ENCODE measurements at regions not wholly inside any gene's neighbourhood (a gene's known extent, or its start where the extent isn't known, plus 50 kb on each side); places are given as distances from the start of the nearest gene placed in this dataset.

- no peaks in the 10 kb centered on the region for H3F3A ChIP-seq (replicated peaks; ENCODE audit: low read depth)
- Mint-ChIP-seq H3K4me1 (peaks cover 5% of the 10 kb centered on the region), H3K9me3 (no peaks in the 10 kb centered on the region), H3K4me3 (no peak overlapping the region), H3K36me3 (ENCODE audit: low read depth) (no peaks in the 10 kb centered on the region), H3K27ac (no peak overlapping the region), H3K27me3 (ENCODE audit: insufficient read depth, low read depth, poor library complexity) (no peaks in the 10 kb centered on the region)
- no peaks in the 10 kb centered on the region for H3K27me3 ChIP-seq (ENCODE audit: insufficient read depth)
- no peak overlapping the region for H2AFZ ChIP-seq
- TF ChIP-seq NANOG (IDR thresholded peaks at IDR 0.05; ENCODE audit: borderline replicate concordance) (no peak), CTCF (conservative IDR thresholded peaks at IDR 0.05; ENCODE audit: low read depth in 2 of 2) (no peak)
- ATAC-seq (no peak), DNase-seq (ENCODE audit: low spot score) (no peak)
- H3K4me1 ChIP-seq (ENCODE audit: insufficient read depth), result peaks cover 11% of the 10 kb centered on the region; the same call in 1 of the 2 replicates
- H3K4me3 ChIP-seq, result no peak overlapping the region
- no peak overlapping the region for H3K27ac ChIP-seq (ENCODE audit: low read depth)
- peaks cover 4% of the 10 kb centered on the region; the same call in 1 of the 2 replicates for H3K9me2 ChIP-seq (ENCODE audit: insufficient read depth)
- H3K79me2 ChIP-seq (replicated peaks; ENCODE audit: insufficient read depth), result no peaks in the 10 kb centered on the region
- H3K4me2 ChIP-seq, result no peak overlapping the region
- H3K36me3 ChIP-seq (ENCODE audit: insufficient read depth), result no peaks in the 10 kb centered on the region
- no peaks in the 10 kb centered on the region for H4K20me1 ChIP-seq (replicated peaks; ENCODE audit: insufficient read depth)
Measured at GRCh38 chr12:23426328-23426727, 523.1 kb downstream of the SOX5 start.

GRCh38 chr12:23428758-23429157 lies 520.7 kb downstream of the SOX5 start:
- peaks cover 5% of the 10 kb centered on the region; the same call in 2 of the 3 replicates for H3K4me1 Mint-ChIP-seq
- H2AFZ ChIP-seq, result 0 out of 2 replicates have a peak overlapping the region, but pooled peaks have one; percentile 36
- DNase-seq (ENCODE audit: low spot score) (no peak), ATAC-seq (no peak)
- TF ChIP-seq ZNF331 (CRISPR knock-in tag; IDR thresholded peaks at IDR 0.05; ENCODE audit: low read depth) (peak; percentile 55), ETS1 (IDR thresholded peaks at IDR 0.05) (no peak)
- no peaks in the 10 kb centered on the region for H3K27me3 Mint-ChIP-seq (ENCODE audit: insufficient read depth, low read depth, poor library complexity)
- H3K27ac Mint-ChIP-seq, result no peak overlapping the region
- H3K4me2 ChIP-seq, result no peak overlapping the region
- H3F3A ChIP-seq (replicated peaks; ENCODE audit: low read depth), result no peaks in the 10 kb centered on the region
- no peak overlapping the region for H3K4me3 Mint-ChIP-seq
- peaks cover 11% of the 10 kb centered on the region; the same call in 1 of the 2 replicates for H3K4me1 ChIP-seq (ENCODE audit: insufficient read depth)
- H3K27ac ChIP-seq (ENCODE audit: low read depth), result no peak overlapping the region
- H3K9me2 ChIP-seq (ENCODE audit: insufficient read depth), result peaks cover 7% of the 10 kb centered on the region; the same call in 1 of the 2 replicates
- no peaks in the 10 kb centered on the region for H3K36me3 ChIP-seq (ENCODE audit: insufficient read depth)
- H3K36me3 Mint-ChIP-seq (ENCODE audit: low read depth), result no peaks in the 10 kb centered on the region
- no peaks in the 10 kb centered on the region for H3K27me3 ChIP-seq (ENCODE audit: insufficient read depth)
- H3K4me3 ChIP-seq, result no peak overlapping the region
- no peaks in the 10 kb centered on the region for H3K9me3 Mint-ChIP-seq
- no peaks in the 10 kb centered on the region for H3K79me2 ChIP-seq (replicated peaks; ENCODE audit: insufficient read depth)
- no peaks in the 10 kb centered on the region for H4K20me1 ChIP-seq (replicated peaks; ENCODE audit: insufficient read depth)

- H3K4me3 Mint-ChIP-seq, result no peak overlapping the region
- Histone ChIP-seq H4K20me1 (replicated peaks; ENCODE audit: insufficient read depth) (no peaks in the 10 kb centered on the region), H2AFZ (no peak overlapping the region), H3F3A (replicated peaks; ENCODE audit: low read depth) (no peaks in the 10 kb centered on the region), H3K9me2 (ENCODE audit: insufficient read depth) (peaks cover 13% of the 10 kb centered on the region; the same call in 1 of the 2 replicates), H3K27me3 (ENCODE audit: insufficient read depth) (no peaks in the 10 kb centered on the region), H3K4me3 (no peak overlapping the region), H3K27ac (ENCODE audit: low read depth) (no peak overlapping the region), H3K4me2 (no peak overlapping the region), H3K4me1 (ENCODE audit: insufficient read depth) (peaks cover 11% of the 10 kb centered on the region; the same call in 1 of the 2 replicates), H3K36me3 (ENCODE audit: insufficient read depth) (no peaks in the 10 kb centered on the region), H3K79me2 (replicated peaks; ENCODE audit: insufficient read depth) (no peaks in the 10 kb centered on the region)
- no peak for ATAC-seq
- H3K27ac Mint-ChIP-seq, result no peak overlapping the region
- H3K9me3 Mint-ChIP-seq, result no peaks in the 10 kb centered on the region
- H3K4me1 Mint-ChIP-seq, result peaks cover 5% of the 10 kb centered on the region; the same call in 2 of the 3 replicates
- H3K36me3 Mint-ChIP-seq (ENCODE audit: low read depth), result no peaks in the 10 kb centered on the region
- no peak for DNase-seq (ENCODE audit: low spot score)
- no peaks in the 10 kb centered on the region for H3K27me3 Mint-ChIP-seq (ENCODE audit: insufficient read depth, low read depth, poor library complexity)
- TF ChIP-seq EZH2phosphoT487 (IDR thresholded peaks at IDR 0.05; ENCODE audit: unreplicated experiment) (no peak), EZH2 (IDR thresholded peaks at IDR 0.05; ENCODE audit: low read depth, unreplicated experiment) (no peak), ZNF331 (CRISPR knock-in tag; IDR thresholded peaks at IDR 0.05; ENCODE audit: low read depth) (no peak), NANOG (IDR thresholded peaks at IDR 0.05; ENCODE audit: borderline replicate concordance) (no peak)
Measured at GRCh38 chr12:23431006-23431405, 518.5 kb downstream of the SOX5 start.

All from GM23338 (cell line).